ENCODE measurements at regions not wholly inside any gene's neighbourhood (a gene's known extent, or its start where the extent isn't known, plus 50 kb on each side); places are given as distances from the start of the nearest gene placed in this dataset.

DNA sequence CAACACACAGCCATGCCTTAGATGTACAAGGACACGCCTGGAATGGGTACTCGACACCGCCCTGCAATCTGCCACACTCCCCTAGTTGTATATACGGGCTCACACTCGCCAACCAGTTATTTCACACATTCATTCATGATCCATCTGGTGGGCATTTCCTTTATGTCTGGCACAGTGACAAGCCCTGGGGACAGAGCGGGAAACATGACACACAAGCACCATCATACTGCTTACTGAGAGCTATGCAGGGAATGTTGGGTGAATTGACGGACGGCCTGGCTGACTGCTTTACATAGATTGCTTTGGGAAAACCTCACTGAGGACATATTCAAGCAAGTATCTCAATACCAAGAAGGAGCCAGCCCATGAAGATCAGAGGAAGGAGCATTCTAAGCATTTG lies 448.0 kb upstream of the SPRED2 start:
- TF ChIP-seq, protein P1, sequence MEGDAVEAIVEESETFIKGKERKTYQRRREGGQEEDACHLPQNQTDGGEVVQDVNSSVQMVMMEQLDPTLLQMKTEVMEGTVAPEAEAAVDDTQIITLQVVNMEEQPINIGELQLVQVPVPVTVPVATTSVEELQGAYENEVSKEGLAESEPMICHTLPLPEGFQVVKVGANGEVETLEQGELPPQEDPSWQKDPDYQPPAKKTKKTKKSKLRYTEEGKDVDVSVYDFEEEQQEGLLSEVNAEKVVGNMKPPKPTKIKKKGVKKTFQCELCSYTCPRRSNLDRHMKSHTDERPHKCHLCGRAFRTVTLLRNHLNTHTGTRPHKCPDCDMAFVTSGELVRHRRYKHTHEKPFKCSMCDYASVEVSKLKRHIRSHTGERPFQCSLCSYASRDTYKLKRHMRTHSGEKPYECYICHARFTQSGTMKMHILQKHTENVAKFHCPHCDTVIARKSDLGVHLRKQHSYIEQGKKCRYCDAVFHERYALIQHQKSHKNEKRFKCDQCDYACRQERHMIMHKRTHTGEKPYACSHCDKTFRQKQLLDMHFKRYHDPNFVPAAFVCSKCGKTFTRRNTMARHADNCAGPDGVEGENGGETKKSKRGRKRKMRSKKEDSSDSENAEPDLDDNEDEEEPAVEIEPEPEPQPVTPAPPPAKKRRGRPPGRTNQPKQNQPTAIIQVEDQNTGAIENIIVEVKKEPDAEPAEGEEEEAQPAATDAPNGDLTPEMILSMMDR (IDR thresholded peaks at IDR 0.05) = no peak
- TF ChIP-seq EZH2 (IDR thresholded peaks at IDR 0.05; ENCODE audit: borderline replicate concordance, insufficient read depth, low read depth, low read length, poor library complexity, severe bottlenecking) = no peak

Measured in B cell (primary cell).